AG20443 (cell line): ENCODE measurements at regions not wholly inside any gene's neighbourhood (a gene's known extent, or its start where the extent isn't known, plus 50 kb on each side); places are given as distances from the start of the nearest gene placed in this dataset.

Source experiments
- DNase-seq: peaks from one replicate; pipeline ENCODE4 v3.0.0; 2012; ENCODE audit warnings: low spot score, mixed read lengths

- DNase-seq: no peak
Observed at GRCh38 chr11:129590753-129591475, 215.3 kb downstream of the BARX2 start.

- DNase-seq: no peak
Observed at GRCh38 chr11:129591527-129591926, 215.9 kb downstream of the BARX2 start.

GRCh38 chr11:129592191-129592590 is 216.5 kb downstream of the BARX2 start:
- DNase-seq: no peak

- DNase-seq: no peak
Observed at GRCh38 chr11:129593098-129593497, 217.4 kb downstream of the BARX2 start.

GRCh38 chr11:129595038-129595962 is 219.7 kb downstream of the BARX2 start:
- no peak for DNase-seq

- DNase-seq: no peak
Observed at GRCh38 chr11:129596351-129596750, 219.3 kb upstream of the TMEM45B start.

- no peak for DNase-seq
Observed at GRCh38 chr11:129598378-129598777, 217.3 kb upstream of the TMEM45B start.

GRCh38 chr11:129605815-129606214 is 209.8 kb upstream of the TMEM45B start:
- no peak for DNase-seq

GRCh38 chr11:129608711-129609110 is 206.9 kb upstream of the TMEM45B start:
- no peak for DNase-seq

- DNase-seq: no peak
Observed at GRCh38 chr11:129610125-129610524, 205.5 kb upstream of the TMEM45B start.

GRCh38 chr11:129610545-129610944 is 205.1 kb upstream of the TMEM45B start:
- no peak for DNase-seq

- DNase-seq: no peak
Observed at GRCh38 chr11:129611661-129612446, 203.8 kb upstream of the TMEM45B start.

- no peak for DNase-seq
Observed at GRCh38 chr11:129612447-129612961, 203.1 kb upstream of the TMEM45B start.

- DNase-seq: no peak
Observed at GRCh38 chr11:129613071-129613470, 202.6 kb upstream of the TMEM45B start.

- DNase-seq: no peak
Observed at GRCh38 chr11:129614256-129614944, 201.2 kb upstream of the TMEM45B start.

- DNase-seq: no peak
Observed at GRCh38 chr11:129618046-129618569, 197.5 kb upstream of the TMEM45B start.

GRCh38 chr11:129620237-129621104 is 195.2 kb upstream of the TMEM45B start:
- DNase-seq: no peak

GRCh38 chr11:129625930-129626329 is 189.7 kb upstream of the TMEM45B start:
- no peak for DNase-seq

GRCh38 chr11:129631201-129631600 is 184.4 kb upstream of the TMEM45B start:
- DNase-seq: no peak

- DNase-seq: no peak
Observed at GRCh38 chr11:129636926-129637325, 178.7 kb upstream of the TMEM45B start.
